Kidney epithelial cell (primary cell): ENCODE measurements at regions not wholly inside any gene's neighbourhood (a gene's known extent, or its start where the extent isn't known, plus 50 kb on each side); places are given as distances from the start of the nearest gene placed in this dataset.

Source experiments
- DNase-seq: peaks from one replicate; pipeline ENCODE4 v3.0.0-alpha.2; 2010; ENCODE audit warnings: low read depth
- H3K27me3 ChIP-seq: 2 replicates; pipeline ENCODE4 v1.6.0; 2011; ENCODE audit warnings: low read length; ENCODE audit not compliant: control insufficient read depth, insufficient read depth
- H3K36me3 ChIP-seq: 2 replicates; pipeline ENCODE4 v1.5.1; 2011; ENCODE audit warnings: low read length; ENCODE audit not compliant: control insufficient read depth, insufficient read depth
- H3K4me3 ChIP-seq: 2 replicates; pipeline ENCODE4 v1.5.1; 2011; ENCODE audit warnings: low read depth, mild to moderate bottlenecking, control low read depth, low read length
- TF ChIP-seq, protein P1 (sequence below): IDR thresholded peaks from 2 replicates; pipeline ENCODE4 v1.5.1; 2011; ENCODE audit warnings: mild to moderate bottlenecking, moderate library complexity, low read length, control low read depth, inconsistent platforms; ENCODE audit not compliant: insufficient read depth, poor library complexity, severe bottlenecking

DNA sequence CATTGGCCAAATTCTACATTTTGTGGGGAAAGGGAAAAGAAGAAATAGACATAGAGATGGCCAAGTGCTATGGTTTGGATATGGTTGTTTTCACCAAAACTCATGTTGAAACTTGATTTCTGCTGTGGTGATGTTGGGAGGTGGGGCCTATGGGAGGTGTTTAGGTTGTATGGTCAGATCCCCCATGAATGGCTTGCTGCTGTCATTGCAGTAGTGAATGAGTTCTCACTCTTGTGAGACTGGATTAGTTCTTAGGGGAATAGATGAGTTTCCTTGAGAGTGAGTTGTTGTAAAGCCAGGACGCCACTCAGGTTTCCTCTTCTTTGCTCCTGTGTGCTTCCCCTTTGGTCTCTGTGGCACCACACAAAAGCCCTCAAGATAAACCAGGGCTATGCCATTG is 242.6 kb upstream of the RFC3 start:
- no peak overlapping the region for H3K4me3 ChIP-seq
- TF ChIP-seq, protein P1, sequence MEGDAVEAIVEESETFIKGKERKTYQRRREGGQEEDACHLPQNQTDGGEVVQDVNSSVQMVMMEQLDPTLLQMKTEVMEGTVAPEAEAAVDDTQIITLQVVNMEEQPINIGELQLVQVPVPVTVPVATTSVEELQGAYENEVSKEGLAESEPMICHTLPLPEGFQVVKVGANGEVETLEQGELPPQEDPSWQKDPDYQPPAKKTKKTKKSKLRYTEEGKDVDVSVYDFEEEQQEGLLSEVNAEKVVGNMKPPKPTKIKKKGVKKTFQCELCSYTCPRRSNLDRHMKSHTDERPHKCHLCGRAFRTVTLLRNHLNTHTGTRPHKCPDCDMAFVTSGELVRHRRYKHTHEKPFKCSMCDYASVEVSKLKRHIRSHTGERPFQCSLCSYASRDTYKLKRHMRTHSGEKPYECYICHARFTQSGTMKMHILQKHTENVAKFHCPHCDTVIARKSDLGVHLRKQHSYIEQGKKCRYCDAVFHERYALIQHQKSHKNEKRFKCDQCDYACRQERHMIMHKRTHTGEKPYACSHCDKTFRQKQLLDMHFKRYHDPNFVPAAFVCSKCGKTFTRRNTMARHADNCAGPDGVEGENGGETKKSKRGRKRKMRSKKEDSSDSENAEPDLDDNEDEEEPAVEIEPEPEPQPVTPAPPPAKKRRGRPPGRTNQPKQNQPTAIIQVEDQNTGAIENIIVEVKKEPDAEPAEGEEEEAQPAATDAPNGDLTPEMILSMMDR, result no peak
- no peaks in the 10 kb centered on the region for H3K36me3 ChIP-seq
- no peaks in the 10 kb centered on the region for H3K27me3 ChIP-seq
- no peak for DNase-seq

DNA sequence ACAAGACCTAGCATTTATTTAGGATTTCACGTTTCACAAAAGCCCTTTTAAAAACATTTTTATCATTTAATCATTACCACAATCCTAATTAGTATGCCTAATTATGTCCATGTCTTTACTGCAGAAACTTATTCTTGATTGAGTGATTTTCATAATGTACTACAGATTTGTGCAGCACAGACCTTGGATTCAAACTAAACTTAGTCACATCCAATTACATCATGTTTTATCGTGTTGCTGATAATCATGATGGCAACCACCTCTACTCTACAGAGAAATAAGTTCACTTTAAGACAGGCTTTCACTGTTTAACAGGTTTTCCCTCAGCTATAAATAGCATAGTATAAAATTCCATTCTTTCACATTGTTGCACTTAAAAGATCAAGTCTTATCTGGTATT is 240.9 kb upstream of the RFC3 start:
- Histone ChIP-seq H3K36me3 (no peaks in the 10 kb centered on the region), H3K27me3 (no peaks in the 10 kb centered on the region), H3K4me3 (no peak overlapping the region)
- no peak for DNase-seq
- TF ChIP-seq, protein P1, result no peak

DNA sequence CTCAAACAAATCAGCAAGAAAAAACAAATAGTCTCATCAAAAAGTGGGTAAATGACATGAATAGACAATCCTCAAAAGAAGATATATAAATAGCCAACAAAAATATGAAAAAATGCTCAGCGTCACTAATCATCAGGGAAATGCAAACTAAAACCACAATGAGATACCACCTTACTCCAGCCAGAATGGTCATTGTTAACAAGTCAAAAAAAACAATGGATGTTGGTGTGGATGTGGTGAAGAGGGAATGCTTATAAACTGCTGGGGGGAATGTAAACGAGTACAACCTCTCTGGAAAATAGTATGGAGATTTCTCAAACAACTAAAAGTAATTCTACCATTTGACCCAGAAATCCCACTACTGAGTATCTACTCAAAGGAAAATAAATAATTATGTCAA is 239.2 kb upstream of the RFC3 start:
- H3K4me3 ChIP-seq, result no peak overlapping the region
- no peak for DNase-seq
- H3K27me3 ChIP-seq, result no peaks in the 10 kb centered on the region
- TF ChIP-seq, protein P1, result no peak
- H3K36me3 ChIP-seq, result no peaks in the 10 kb centered on the region

DNA sequence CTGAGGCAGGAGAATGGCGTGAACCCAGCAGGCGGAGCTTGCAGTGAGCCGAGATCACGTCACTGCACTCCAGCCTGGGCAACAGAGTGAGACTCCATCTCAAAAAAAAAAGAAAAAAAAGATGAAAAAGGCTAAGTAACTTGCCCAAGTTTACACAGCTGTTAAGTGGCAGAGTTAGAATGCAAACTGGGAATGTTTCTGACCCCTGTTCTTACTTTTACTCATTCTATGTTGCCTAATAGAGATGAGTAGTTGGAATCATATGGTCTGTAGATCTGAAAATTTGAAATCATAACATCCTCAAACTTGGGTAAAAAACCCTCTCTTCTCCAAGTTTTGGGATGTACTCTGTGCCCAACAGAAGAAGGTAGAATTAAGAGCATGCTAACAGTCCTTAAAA is 235.8 kb upstream of the RFC3 start:
- TF ChIP-seq, protein P1, result no peak
- Histone ChIP-seq H3K27me3 (no peaks in the 10 kb centered on the region), H3K4me3 (no peak overlapping the region), H3K36me3 (no peaks in the 10 kb centered on the region)
- no peak for DNase-seq

DNA sequence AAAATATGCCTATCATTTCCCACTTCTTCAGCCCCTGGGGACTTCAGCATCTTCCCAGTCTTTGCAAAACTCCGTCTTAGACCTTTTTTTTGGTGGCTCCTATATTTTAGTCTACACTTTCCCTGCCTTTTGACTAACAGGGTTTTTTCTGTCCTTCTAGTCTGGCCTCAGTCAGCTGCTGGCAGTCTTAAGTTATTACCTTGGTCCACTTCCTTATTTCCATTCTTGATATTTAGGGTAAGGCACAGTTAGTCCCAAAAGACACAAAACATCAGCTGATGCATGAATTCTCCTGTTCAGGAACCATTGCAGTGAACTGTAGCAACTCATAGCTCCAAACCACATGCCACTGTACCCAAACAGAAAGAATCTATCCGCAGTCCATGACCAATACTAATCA is 234.6 kb upstream of the RFC3 start:
- H3K36me3 ChIP-seq, result no peaks in the 10 kb centered on the region
- TF ChIP-seq, protein P1, result no peak
- DNase-seq, result no peak
- no peaks in the 10 kb centered on the region for H3K27me3 ChIP-seq
- H3K4me3 ChIP-seq, result no peak overlapping the region

DNA sequence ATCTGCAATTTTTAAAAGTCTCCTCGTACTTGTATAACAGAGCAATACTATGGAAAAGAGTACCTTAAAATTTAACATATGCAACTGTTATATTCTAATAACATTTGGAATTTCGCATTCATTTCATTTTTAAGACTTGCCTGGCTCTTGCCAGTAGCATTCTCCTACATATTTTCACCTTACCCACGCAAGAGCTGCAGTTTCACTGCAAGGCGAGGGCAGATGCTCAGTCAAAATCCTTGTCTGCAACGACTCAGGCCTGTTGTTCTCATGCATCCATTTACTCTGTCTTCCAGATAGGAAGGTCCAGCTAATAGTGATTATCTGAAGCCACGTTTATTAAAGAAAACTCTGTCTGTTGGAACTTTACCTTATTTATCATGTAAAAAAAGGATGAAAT is 227.0 kb upstream of the RFC3 start:
- no peak for DNase-seq
- Histone ChIP-seq H3K27me3 (no peaks in the 10 kb centered on the region), H3K36me3 (no peaks in the 10 kb centered on the region), H3K4me3 (no peak overlapping the region)
- TF ChIP-seq, protein P1, result no peak
